OCI-LY3 (cell line): ENCODE measurements at regions not wholly inside any gene's neighbourhood (a gene's known extent, or its start where the extent isn't known, plus 50 kb on each side); places are given as distances from the start of the nearest gene placed in this dataset.

ENCODE experiments used
- EZH2phosphoT487 ChIP-seq: fragments of 200-600 bp; shearing (Covaris generic); IDR thresholded peaks from 2 replicates; pipeline ENCODE4 v1.6.1; 2018; ENCODE audit warnings: antibody characterized with exemption, mixed run types, low read depth
- TF ChIP-seq, protein P1 (sequence below): fragments of 200-600, 300-600 bp; sonication (generic); IDR thresholded peaks from 2 replicates; pipeline ENCODE4 v1.5.1; 2014; ENCODE audit warnings: antibody characterized with exemption, low read length, low read depth

DNA sequence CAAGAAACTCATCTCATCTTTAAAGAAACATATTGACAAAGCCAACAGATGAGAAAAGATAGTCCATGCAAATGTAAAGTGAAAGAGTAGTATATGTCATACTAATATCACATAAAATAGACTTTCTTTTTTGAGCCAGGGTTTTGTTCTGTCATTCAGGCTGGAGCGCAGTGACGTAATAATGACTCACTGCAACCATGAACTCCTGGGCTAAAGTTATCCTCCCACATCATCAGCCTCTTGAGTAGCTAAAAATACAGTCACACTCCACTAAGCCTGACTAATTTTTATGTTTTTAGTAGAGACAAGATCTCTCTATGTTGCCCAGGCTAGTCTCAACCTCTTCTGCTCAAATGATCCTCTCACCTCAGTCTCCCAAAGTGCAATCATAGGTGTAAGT is 51.8 kb upstream of the TRAM1L1 start:
- TF ChIP-seq, protein P1, sequence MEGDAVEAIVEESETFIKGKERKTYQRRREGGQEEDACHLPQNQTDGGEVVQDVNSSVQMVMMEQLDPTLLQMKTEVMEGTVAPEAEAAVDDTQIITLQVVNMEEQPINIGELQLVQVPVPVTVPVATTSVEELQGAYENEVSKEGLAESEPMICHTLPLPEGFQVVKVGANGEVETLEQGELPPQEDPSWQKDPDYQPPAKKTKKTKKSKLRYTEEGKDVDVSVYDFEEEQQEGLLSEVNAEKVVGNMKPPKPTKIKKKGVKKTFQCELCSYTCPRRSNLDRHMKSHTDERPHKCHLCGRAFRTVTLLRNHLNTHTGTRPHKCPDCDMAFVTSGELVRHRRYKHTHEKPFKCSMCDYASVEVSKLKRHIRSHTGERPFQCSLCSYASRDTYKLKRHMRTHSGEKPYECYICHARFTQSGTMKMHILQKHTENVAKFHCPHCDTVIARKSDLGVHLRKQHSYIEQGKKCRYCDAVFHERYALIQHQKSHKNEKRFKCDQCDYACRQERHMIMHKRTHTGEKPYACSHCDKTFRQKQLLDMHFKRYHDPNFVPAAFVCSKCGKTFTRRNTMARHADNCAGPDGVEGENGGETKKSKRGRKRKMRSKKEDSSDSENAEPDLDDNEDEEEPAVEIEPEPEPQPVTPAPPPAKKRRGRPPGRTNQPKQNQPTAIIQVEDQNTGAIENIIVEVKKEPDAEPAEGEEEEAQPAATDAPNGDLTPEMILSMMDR = no peak
- TF ChIP-seq EZH2phosphoT487 = no peak
